ELF-1 (cell line): ENCODE measurements at regions not wholly inside any gene's neighbourhood (a gene's known extent, or its start where the extent isn't known, plus 50 kb on each side); places are given as distances from the start of the nearest gene placed in this dataset.
A peak's percentile ranks its signal among the peaks of the same experiment; 100 is the strongest.

Source experiments
- DNase-seq: peaks from one replicate; pipeline ENCODE4 v3.0.0-alpha.2; 2016; ENCODE audit warnings: low read depth, low spot score

DNA sequence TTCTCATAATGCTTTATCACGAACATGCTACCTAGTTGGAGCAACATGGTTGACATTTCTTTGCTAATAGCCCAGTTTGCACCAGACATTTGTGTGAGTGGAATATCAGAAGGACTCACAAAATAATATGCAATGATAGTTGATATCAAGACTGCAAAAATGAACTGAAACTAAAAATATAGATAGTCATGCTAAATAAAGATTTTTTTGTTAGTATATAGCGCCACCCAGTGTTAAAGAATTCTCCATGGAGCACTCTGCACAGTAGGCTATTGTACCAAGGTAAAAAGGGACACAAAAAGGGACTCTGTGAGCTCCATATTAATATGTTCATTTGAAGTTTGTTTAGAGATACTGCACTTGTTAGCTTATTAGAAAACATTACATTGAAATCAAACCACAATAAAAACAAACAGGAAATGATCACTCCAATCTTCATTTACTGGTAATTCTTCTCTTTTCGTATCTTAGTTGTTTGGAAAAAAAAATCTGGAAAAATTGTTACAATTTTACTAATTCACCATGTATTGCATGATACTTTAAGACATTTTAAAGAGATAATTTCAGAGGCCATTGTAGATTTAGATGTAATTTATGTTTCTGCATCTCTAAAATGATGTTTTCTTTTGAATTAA, 1509.6 kb downstream of the ADGRL3 start:
- DNase-seq: peak; percentile 1

DNA sequence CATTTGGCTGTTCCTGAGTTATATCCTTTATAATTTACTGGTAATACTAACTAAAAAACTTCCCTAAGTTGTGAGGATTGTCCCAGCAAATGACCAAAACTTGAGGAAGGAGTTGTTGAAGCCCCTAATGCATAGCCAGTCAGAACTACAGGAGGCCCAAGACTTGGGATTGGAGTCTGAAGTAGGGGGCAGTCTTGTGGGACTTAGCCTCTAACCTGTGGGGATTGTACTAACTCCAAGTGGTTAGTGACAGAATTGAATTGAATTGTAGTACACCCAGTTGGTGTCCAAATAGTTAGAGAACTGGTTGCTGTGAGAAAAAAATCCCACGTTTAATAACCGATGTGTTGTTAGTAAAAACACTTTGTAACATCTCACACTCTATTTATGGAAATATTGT, 1506.3 kb downstream of the ADGRL3 start:
- DNase-seq: no peak

DNA sequence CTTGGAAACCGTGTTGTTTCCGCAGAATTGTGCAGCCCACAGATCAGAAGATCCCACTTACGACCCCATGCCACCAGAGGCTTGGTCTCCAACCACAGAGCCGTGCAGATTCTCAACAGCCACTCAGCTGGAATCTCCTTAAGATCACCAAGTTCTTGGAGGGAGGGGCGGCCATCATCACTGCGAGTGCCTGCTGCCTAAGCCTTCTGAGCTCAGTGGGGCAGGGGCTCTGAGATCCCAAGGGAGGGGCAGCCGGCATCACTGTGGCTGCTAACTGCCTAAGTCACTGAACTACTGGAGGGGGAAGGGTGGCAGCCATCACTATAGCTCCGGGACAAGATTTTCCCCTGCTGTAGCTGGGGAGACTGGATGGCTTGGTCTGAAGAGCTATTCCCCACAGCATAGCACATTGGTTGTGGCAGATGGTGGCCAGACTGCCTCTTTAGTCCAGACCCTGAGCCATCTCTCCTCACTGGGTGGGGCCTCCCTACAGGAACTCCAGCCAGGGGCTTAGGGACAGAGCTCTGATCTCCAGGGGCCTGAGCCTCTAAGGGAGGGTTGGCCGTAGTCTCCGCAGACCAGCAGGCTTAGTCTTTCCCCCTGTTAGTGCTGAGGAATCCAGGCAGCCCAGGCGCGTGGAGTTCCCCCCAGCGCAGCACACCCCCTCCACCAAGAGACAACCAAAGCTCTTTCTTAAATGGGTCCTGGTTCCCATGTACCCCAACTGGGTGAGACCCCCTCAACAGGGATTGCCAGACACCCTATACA, 1483.9 kb downstream of the ADGRL3 start:
- DNase-seq: no peak

DNA sequence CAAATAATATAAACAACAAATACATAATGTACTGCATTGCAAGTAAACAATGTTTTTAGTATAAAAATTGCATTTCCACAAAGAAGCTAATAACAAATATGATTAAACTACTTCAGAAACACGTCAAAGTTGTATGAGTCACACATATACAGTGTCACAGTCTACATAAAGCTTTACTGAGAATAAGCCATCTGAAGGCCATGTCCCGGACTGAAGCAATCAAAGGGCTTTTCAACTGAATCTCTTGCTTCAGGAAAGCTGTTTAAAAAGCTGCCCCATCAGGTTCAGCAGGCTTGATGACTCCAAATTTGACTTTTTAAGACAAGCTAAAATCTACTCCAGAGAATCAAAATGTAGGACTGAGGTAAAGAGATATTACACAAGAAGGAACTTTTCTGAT, 1476.8 kb downstream of the ADGRL3 start:
- DNase-seq: no peak

DNA sequence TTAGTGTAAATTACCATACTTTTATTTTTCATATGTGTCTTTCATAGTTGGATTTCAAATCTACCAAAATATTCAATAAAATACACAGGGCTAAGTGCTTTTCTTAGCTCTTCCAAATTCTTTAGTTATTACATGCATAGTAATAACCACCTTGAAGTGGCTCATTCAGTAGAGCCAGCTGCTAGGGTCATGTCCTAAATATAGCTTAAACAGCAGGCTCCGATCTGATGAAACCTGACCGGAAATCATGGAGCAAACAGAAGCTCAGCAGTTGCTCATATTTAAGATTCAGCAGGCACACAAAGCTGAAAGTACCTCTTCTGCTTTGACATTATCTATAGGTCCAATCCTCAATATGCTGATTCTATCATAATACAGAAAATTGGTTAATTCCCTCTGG, 1470.4 kb downstream of the ADGRL3 start:
- DNase-seq: no peak

DNA sequence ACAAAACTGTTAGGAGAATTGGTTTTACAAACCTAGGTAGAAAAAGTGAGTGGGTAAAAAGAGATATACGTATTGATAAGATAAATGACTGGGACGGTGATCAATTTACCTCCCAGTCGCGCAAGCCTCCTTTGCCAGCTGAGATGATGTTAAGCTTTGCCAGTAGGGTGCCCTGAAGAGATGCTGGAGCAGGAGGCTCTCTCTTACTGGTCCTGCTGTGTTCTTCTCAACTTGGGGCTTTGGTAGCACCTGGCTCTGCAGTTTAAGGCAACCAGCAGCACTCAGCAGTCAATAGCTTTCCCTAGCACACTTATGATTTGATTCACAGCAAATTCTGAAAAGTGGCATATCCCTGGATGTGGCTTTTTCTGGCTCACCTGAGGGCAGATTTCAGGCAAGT, 1461.7 kb downstream of the ADGRL3 start:
- DNase-seq: no peak

DNA sequence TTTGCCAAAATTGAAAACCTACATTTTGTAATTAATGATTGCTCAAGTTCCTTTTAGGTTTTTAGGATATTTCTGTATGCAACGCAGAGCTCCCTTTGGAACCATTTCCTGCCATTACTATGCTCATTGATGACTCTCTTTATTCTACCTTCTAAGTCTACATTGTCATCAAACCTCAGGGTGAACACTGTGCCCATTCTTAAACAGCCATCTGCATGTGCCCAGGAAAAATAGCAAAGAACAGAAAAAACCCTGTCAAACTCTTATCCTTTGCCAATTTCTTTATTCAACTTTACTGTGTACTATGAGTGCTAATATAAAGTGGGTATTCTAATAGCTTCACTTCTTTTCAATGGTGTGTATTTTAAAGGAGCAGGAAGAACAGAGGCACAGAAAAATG, 1455.9 kb downstream of the ADGRL3 start:
- DNase-seq: no peak

DNA sequence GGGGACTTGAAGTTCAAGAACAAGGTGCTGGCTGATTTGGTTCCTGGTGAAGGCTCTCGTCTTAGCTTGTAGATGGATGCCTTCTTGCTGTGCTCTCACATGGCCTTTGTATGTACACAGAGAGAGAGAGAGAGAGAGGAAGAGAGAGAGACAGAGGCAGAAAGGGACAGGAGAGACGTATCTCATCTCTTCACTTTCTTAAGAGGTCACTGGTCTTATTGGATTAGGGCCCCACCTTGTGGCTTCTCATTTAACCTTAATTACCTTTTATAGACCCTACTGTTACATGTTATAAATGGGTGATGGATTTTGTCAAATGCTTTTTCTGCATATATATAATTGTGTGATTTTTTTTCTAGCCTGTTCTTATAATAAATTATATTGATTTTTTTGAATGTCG, 1444.2 kb downstream of the ADGRL3 start:
- peak; percentile 8 for DNase-seq

DNA sequence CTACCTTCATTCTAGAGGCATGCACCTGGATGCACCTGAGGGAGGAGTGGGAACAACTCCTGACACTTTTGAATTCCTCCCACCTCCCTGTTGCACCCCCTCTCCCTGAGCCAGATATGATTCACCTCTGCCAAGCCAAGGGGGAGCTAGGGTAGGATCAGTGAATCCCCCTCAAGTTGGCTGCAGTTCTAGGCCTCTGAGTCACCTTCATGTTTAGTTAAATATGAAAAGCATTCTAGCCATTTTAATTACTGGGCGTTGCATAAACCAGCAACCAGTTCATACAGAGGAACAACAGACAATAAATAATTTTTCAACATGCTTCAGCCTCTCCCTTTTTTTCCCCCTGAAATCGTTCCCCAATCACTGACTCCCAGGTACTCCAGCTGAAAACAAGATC, 1440.2 kb downstream of the ADGRL3 start:
- DNase-seq: no peak

DNA sequence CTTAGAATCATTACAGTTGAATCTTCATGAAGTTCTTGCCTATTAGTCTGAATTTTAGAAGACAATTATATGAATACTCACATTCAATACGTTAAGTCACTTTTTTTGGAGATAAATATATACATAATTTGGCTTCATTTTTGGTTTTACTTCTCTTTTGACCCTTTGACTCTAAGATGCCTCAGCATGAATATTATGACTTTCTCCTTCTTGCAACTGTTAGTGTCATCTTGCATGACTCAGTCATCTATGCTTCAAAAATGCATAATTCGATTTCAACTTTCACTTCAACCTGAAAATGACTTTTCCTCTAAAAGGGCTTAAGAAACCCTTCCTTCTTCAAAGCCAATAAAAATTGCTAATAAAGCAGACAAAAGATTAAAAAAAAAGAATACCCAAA, 1427.5 kb downstream of the ADGRL3 start:
- no peak for DNase-seq

DNA sequence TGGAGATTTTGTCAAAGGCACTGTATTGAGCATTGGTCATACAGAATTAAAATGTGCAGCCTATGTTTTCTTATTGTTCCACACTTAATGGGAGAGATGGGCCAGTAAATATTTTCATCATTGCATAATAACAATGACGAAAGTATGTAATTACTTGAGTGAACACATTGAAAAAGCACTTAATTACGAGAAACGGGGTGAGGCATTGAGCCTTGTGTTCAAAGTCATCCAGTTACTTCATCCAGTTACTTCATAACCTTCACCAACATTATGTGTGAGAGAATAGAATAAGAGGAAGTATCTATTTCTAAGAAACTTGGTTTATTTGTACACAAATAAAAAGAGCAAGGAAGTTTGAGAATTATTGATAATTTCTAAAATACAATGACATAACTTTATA, 1427.0 kb downstream of the ADGRL3 start:
- no peak for DNase-seq

DNA sequence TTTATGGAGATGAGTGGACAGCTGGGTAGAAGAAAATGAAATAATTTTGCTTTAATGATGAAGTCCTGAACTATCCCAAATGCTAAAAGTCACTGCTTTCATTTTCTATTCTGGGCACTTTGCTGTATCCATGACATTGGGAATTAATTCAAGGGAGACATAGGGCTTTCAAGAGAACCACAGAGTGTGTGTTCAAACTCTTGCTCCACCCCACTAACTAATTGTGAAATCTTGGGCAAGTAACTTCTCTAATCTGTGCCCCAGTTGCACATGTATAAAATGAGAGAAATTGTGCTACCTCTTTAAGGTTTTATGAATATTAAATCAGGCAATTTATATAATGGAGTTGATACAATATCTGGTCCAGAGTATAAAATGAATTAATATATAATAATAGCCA, 1422.0 kb downstream of the ADGRL3 start:
- DNase-seq: no peak

DNA sequence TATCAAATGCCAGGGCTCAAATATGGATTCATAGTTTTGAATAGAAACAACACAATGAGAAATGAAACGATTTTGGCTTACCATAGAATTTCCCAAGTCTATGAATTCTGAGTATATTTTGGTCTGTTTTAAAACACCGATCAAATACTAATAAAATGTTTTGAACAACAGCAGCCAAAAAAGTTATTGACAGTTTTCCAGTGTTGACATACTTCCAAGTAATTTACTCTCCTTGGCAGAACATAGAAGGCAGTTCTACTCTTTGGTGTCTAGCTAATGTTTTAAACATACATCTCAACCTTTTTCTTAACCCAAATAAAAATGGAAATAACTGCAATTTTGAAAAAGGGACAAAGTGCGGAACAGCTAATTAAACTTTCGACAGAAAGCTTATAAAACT, 1419.8 kb downstream of the ADGRL3 start:
- DNase-seq: no peak

DNA sequence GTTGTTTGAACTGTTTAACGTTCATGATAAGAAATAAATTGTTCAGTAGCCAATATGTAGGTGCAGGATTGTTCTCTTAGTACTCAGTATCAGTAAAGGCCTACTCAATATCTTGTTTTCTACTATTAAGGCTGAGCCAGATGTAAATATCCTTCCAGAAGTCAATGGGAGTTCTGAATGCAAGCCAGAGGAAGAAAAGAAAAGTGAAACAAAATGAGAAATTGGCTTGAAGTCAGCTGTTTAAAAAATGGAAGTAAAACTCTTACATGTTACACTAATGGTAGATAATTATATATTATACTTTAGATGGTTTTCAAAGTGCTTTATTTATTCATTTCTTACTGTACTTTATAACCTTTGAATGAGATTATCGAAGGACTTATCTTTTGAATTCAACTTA, 1417.9 kb downstream of the ADGRL3 start:
- DNase-seq: no peak

DNA sequence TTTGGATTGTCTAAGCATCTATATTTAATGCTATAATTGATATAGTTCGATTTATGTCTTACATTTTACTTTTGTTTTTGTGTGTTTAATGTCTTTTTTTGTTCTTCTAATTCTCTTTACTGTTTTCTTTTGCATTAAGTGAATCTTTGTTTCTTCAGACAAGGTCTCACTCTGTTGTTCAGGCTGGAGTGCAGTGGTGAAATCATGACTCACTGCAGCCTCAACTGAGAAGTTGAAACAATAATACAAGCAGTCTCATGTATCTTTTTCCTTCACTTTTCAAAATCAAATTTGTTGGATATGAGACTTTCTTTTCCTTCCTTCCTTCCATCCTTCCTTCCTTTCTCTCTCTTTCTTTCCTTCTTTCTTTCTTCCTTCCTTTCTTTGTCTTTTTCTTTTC, 1401.6 kb downstream of the ADGRL3 start:
- no peak for DNase-seq

DNA sequence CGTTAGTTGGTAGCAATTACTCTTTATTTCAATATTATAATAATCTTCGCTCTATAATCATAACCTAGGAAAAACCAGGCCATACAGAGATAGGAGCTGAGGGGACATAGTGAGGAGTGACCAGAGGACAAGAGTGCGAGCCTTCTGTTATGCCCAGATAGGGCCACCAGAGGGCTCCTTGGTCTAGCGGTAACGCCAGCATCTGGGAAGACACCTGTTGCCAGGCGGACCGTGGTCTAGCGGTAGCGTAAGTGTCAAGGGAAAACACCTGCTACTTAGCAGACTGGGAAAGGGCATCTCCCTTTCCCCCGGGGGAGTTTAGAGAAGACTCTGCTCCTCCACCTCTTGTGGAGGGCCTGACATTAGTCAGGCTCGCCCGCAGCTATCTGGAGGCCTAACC, 1395.1 kb downstream of the ADGRL3 start:
- DNase-seq: peak; percentile 48

DNA sequence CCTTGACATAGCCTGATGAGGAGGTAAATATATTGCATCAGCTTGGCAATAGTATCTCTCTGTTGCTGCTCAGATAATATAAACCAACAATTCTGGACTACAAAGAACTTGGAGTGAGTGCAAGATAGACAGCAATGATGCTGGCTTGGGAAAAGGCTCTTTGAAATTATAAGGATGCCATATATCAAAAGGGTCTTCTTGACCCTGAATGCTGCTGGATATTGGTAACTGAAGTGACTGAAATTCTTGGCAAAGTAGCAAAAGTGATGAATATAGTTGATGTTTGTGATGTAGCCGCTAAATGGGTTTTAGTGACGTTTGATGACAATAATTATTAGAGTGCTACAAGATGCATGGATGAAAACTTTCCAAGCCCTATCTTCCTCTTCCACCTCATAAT, 1391.6 kb downstream of the ADGRL3 start:
- no peak for DNase-seq

DNA sequence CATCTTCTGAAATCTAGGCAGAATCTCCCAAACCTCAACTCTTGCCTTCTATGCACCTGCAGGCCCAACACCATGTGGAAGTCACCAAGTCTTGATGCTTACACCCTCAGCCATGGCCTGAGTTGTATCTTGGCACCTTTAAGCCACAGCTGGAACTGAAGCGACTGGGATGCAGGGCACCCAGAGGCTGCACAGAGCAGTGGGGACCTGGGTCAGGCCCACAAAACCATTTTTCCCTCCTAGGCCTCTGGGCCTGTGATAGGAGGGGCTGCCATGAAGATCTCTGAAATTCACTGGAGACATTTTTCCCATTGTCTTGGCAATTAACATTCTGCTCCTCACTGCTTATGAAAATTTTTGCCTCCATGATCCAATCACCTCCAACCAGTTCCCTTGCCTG, 1388.5 kb downstream of the ADGRL3 start:
- no peak for DNase-seq

DNA sequence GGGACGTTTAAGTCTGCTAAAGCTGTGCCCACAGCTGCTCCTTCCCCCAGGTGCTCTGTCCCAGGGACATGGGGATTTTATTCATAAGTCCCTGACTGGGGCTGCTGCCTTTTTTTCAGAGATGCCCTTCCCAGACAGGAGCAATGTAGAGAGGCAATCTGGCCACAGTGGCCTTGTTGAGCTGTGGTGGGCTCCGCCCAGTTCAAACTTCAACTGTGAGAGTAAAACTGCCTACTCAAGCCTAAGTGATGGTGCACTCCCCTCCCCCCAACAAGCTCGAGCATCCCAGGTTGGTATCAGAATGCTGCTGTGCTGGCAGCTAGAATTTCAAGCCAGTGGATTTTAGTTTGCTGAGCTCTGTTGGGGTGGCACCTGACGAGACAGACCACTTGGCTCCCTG, 1371.4 kb downstream of the ADGRL3 start:
- no peak for DNase-seq

DNA sequence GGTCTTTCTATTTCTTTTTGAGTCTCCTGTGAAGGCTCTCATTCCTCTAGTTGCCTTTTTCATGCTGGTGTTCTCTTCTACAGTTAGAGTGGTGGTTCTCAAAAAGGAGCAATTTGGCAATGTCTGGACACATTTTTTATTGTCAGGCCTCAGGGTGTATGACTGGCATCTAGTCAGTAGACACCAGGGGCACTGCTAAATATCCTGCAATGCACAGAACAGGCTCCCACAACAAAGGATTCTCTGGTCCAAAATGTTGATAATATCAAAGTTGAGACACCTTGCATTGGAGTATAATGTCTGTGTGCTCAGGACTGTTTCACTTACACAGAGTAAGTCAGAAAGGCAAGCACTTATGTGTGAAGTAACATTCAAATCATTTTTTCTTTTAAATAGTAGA, 1360.7 kb downstream of the ADGRL3 start:
- no peak for DNase-seq

DNA sequence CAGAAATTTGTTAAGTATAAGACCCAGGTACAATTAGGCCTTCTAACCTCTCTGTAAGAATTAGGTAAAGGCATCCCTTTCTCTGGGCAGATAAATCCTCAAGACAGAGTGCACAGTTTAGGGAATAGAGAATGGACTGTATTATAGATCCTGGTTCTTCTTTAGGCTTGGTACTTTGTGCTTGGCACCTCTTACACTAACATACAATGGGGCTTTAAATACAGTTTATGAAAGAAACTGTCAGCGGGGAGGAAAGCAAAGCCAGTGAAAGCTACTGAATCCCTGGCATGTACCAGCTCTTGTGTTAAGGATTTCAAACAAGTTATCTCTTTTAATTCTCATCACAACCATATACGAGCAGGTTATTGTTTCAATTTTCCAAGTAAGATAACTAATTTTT, 1350.0 kb downstream of the ADGRL3 start:
- DNase-seq: no peak

DNA sequence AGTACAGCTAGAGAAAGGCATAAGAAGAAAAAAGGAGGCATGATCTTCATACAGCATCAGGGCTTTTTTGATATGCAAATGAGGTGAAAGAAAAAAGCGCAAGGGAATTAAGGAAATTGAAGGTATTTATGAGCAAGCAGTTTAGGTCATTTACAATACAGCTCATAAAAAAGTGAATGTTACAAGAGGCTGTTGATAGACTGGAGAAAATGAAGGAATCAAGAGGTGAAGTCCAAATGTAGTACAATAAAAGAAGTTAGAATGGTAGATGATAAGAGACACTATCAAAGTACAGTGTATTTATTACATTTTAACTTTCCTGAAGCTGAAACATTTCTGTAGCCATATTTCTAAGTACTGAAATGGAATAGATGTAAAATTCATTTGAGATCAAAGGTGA, 1349.5 kb downstream of the ADGRL3 start:
- DNase-seq: no peak

DNA sequence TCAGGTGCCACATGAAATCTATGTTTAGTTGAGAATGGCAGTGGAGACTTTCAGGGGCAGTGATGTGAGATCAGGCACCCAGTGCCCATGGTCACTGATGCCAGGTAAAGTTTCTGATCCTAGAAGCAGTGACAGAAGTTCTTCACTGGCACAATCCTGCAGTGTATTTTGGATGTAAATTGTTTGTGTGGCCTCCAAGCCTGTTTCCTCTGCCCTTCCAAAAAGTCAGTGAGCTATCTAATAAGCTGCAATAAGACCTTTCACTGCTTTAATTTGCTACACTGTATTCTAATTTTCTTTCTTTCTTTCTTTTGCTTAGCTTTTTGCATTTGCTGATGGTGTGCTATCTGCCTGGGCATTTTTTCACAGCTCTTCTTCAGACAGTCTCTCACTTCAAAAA, 1348.6 kb downstream of the ADGRL3 start:
- no peak for DNase-seq

DNA sequence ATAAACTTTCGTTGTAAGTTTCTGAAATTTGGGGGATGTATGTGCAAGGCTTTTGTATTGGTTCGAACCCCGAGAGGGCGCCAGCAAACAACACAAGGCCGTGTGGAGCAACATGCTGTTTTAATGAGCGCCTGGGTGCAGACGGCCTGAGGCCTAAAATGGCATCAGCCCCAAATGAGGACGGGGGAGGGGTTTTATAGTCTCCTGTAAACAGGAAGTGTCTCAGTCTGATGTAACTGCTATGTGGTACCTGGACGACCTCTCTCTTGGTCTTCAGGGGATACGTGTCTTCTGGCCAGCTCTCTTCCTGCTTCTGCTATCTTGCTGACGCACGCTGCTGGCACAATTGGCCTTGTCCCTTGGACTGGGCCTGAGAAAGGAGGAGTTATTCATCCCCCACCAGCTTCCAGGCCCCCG, 1348.0 kb downstream of the ADGRL3 start:
- DNase-seq: peak; percentile 79
